Neural crest cell (in vitro differentiated cells): ENCODE measurements at regions not wholly inside any gene's neighbourhood (a gene's known extent, or its start where the extent isn't known, plus 50 kb on each side); places are given as distances from the start of the nearest gene placed in this dataset.

ENCODE experiments used
- DNase-seq: peaks from one replicate; pipeline ENCODE4 v3.0.0; 2021; ENCODE audit warnings: low read depth, mixed read lengths, low spot score
- H3K27ac Mint-ChIP-seq: one replicate; pipeline ENCODE4 v1.8.0; 2021; ENCODE audit warnings: mild to moderate bottlenecking, mixed read lengths; ENCODE audit not compliant: unreplicated experiment
- H3K27me3 Mint-ChIP-seq: 2 replicates; pipeline ENCODE4 v1.8.0; 2021; ENCODE audit warnings: low read depth, mild to moderate bottlenecking, mixed read lengths
- H3K36me3 Mint-ChIP-seq: 2 replicates; pipeline ENCODE4 v1.8.0; 2021; ENCODE audit warnings: low read depth, mild to moderate bottlenecking, mixed read lengths
- H3K4me1 Mint-ChIP-seq: 2 replicates; pipeline ENCODE4 v1.8.0; 2021; ENCODE audit warnings: mixed read lengths
- H3K4me3 Mint-ChIP-seq: one replicate; pipeline ENCODE4 v1.8.0; 2021; ENCODE audit warnings: mild to moderate bottlenecking, mixed read lengths
- H3K9me3 Mint-ChIP-seq: 2 replicates; pipeline ENCODE4 v1.8.0; 2021; ENCODE audit warnings: mixed read lengths
- CTCF ChIP-seq: fragments of 200-600 bp; sonication (generic); conservative IDR thresholded peaks from 2 replicates; pipeline ENCODE4 v1.5.0; 2021; ENCODE audit warnings: antibody characterized with exemption, mild to moderate bottlenecking

DNA sequence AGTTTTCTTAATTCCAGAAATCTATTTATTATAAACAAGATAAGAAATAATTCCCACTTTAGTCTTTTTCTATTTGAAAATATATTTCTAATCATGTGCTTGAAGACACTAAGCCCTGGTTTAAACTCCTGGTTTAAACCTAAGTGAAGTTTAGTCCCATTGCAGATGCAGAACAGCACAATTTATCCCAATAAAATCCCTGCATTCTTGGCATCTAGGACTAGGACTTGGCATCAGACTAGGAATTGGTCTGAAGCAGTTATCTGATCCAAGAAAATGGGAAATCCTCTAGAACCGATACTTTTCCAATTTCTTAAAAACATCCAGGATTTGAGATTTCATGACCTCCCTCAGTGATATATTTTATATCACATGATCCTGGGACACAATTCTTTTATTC is 168.8 kb upstream of the VEPH1 start:
- no peak for DNase-seq
- no peaks in the 10 kb centered on the region for H3K27me3 Mint-ChIP-seq
- no peak overlapping the region for H3K4me3 Mint-ChIP-seq
- H3K27ac Mint-ChIP-seq = no peak overlapping the region
- no peaks in the 10 kb centered on the region for H3K36me3 Mint-ChIP-seq
- no peaks in the 10 kb centered on the region for H3K4me1 Mint-ChIP-seq
- no peak for TF ChIP-seq CTCF
- H3K9me3 Mint-ChIP-seq = peaks cover 2% of the 10 kb centered on the region

DNA sequence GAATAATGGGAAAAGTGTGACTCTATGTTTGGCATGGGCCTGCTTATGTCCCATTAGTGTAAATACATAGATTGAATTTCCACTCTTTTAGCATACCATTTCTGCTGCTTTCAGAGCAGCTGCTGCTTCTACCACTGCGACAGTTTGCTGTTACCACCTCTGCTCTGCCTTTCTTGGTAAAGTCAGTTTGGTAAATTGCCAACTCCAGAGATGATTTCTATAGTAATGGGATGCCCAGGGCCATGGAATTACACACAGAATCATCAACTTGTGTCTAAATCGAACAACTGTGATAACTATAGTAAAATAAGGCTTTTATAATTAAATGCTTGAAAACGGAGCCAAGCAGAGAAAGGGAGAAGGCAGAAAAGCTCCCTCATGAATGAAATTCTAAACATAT is 168.4 kb upstream of the VEPH1 start:
- no peaks in the 10 kb centered on the region for H3K4me1 Mint-ChIP-seq
- H3K36me3 Mint-ChIP-seq = no peaks in the 10 kb centered on the region
- no peak overlapping the region for H3K27ac Mint-ChIP-seq
- no peak overlapping the region for H3K4me3 Mint-ChIP-seq
- no peak for TF ChIP-seq CTCF
- H3K9me3 Mint-ChIP-seq = peaks cover 2% of the 10 kb centered on the region
- H3K27me3 Mint-ChIP-seq = no peaks in the 10 kb centered on the region
- DNase-seq = no peak

GRCh38 chr3:157669416-157669815 is 166.2 kb upstream of the VEPH1 start:
- Mint-ChIP-seq H3K27me3 (no peaks in the 10 kb centered on the region), H3K9me3 (peaks cover 2% of the 10 kb centered on the region), H3K27ac (no peak overlapping the region), H3K36me3 (no peaks in the 10 kb centered on the region), H3K4me3 (no peak overlapping the region), H3K4me1 (no peaks in the 10 kb centered on the region)
- TF ChIP-seq CTCF = no peak
- no peak for DNase-seq

DNA sequence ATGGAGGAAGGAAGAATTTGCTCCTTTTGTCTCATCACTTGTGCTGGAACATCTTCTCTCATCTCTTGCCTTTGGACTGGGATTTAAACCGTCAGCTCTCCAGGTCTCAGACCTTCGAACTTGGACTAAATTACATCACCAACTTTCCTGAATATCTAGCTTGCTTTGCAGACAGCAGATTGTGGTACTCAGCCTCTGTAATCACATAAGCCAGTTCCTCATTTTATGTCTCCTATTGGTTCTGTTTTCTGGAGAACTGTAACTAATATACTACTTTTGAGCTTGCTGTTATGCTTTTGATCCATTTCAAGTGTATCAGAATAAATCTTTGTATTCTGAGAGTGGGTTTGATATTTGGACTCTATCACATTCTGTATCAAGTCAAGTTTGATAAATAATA is 164.3 kb upstream of the VEPH1 start:
- no peaks in the 10 kb centered on the region for H3K36me3 Mint-ChIP-seq
- H3K4me3 Mint-ChIP-seq = no peak overlapping the region
- no peaks in the 10 kb centered on the region for H3K9me3 Mint-ChIP-seq
- no peak for DNase-seq
- no peak overlapping the region for H3K27ac Mint-ChIP-seq
- H3K27me3 Mint-ChIP-seq = no peaks in the 10 kb centered on the region
- no peak for TF ChIP-seq CTCF
- H3K4me1 Mint-ChIP-seq = no peaks in the 10 kb centered on the region

GRCh38 chr3:157662171-157662570 is 159.0 kb upstream of the VEPH1 start:
- Mint-ChIP-seq H3K4me3 (no peak overlapping the region), H3K27ac (no peak overlapping the region), H3K9me3 (no peaks in the 10 kb centered on the region), H3K27me3 (no peaks in the 10 kb centered on the region), H3K36me3 (no peaks in the 10 kb centered on the region), H3K4me1 (peaks cover 8% of the 10 kb centered on the region)
- DNase-seq = no peak
- TF ChIP-seq CTCF = no peak

DNA sequence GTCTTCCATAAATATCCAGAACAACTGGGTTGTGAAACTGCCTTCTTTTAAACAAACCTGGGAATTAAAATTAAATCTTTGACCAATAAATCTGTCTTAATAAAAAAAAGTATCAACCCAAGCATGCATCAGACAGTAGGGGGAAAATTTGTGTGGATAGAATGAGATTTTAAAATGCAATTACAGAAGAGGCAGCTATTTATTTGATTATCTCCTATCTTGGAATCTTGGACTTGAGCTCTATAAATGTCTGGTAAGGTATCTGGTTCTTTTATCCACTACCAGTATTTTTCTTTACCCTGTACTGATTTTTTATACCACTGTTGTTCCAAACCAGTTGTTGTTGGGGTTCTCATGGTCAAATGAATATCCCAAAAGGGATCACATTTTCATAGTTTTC is 157.6 kb upstream of the VEPH1 start:
- Mint-ChIP-seq H3K9me3 (no peaks in the 10 kb centered on the region), H3K27ac (peak overlapping the region; percentile 53), H3K36me3 (no peaks in the 10 kb centered on the region), H3K4me3 (no peak overlapping the region), H3K27me3 (peaks cover 4% of the 10 kb centered on the region), H3K4me1 (peaks cover 8% of the 10 kb centered on the region)
- no peak for DNase-seq
- no peak for TF ChIP-seq CTCF
